Glomerular visceral epithelial cell (primary cell): ENCODE measurements at regions not wholly inside any gene's neighbourhood (a gene's known extent, or its start where the extent isn't known, plus 50 kb on each side); places are given as distances from the start of the nearest gene placed in this dataset.
"Not testable (repeated sequence)": the region's sequence is repeated elsewhere in the genome, so short reads cannot be mapped to it uniquely, and the experiment has no call there.

ENCODE experiments used
- DNase-seq: peaks from one replicate; pipeline ENCODE4 v3.0.0-alpha.2; 2016; ENCODE audit errors: extremely low spot score

GRCh38 chr12:114815026-114815795 lies 131.2 kb upstream of the TBX3 start:
- no peak for DNase-seq

DNA sequence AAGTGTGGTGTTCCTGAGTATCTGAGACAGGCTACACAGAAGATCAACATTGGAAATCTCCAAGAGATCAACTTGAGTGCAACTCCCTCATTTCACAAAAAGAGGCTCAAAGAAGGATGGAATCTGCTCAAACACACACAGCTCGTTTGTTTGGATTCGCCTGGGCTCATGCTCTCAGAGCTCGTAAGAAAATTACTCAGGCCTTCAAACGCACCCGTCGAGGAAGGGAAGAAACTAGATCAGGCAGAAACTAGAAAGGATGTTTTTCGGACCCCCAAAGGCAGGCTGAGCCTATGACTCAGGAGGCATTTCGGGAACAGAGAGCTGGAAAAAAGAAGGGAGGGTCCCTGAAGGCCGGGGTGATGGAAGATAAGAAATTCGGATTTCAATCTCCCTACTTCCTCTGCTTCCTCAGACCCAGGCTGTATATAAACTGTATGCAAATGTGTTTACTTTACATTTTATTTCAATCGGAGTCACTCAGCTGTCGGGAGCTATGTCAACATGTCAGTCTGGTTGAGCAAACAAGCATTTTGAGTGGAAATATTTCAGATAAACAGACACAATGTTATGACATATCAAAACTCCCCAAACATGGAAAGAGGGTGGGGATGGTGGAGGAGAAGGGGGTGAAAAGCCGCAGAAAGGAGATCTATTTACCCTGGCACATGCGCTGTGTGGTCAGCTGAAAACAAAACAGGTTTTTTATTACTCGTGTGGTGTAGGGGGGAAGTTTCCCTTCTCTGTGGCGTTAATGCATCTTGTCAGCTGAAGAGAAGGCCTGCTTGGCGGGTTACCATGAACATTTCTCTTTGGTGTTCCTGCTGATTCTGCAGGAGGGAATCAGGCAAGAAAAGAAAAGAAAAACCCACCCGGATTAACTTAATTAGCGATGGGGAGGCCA lies 129.1 kb upstream of the TBX3 start:
- no peak for DNase-seq

GRCh38 chr12:114812384-114812783 lies 128.4 kb upstream of the TBX3 start:
- DNase-seq, result no peak

GRCh38 chr12:114809097-114809496 lies 125.1 kb upstream of the TBX3 start:
- DNase-seq, result no peak

DNA sequence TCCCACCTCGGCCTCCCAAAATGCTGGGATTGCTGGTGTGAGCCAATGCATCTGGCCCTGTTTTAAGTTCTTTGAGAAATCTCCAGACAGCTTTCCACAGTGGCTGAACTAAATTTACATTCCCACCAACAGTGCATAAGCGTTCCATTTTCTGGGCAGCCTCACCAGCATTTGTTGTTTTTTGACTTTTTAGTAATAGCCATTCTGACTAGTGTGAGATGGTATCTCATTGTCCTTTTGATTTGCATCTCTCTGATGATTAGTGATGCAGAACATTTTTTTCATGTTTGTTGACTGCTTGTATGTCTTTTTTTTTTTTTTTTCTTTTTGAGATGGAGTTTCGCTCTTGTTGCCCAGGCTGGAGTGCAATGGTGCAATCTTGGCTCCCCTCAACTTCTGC lies 117.4 kb upstream of the TBX3 start:
- DNase-seq, result not testable (repeated sequence)

DNA sequence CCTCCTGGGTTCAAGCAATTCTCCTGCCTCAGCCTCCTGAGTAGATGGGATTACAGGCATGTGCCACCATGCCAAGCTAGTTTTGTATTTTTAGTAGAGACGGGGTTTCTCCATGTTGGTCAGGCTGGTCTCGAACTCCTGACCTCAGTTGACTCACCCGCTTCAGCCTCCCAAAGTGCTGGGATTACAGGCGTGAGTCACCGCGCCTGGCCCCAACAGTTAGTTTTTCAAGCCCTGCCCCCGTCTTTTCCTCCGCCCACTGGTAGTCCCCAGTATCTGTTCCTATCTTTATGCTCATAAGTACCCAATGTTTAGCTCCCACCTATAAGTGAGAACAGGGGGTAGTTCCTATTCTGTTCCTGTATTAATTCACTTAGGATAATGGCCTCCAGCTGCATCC lies 116.6 kb upstream of the TBX3 start:
- not testable (repeated sequence) for DNase-seq

- no peak for DNase-seq
These were observed 115.9 kb upstream of the TBX3 start for GRCh38 chr12:114799574-114800487.

GRCh38 chr12:114794049-114794558 lies 110.1 kb upstream of the TBX3 start:
- no peak for DNase-seq

GRCh38 chr12:114790276-114790675 lies 106.3 kb upstream of the TBX3 start:
- DNase-seq, result no peak

GRCh38 chr12:114789821-114790220 lies 105.8 kb upstream of the TBX3 start:
- DNase-seq, result no peak

DNA sequence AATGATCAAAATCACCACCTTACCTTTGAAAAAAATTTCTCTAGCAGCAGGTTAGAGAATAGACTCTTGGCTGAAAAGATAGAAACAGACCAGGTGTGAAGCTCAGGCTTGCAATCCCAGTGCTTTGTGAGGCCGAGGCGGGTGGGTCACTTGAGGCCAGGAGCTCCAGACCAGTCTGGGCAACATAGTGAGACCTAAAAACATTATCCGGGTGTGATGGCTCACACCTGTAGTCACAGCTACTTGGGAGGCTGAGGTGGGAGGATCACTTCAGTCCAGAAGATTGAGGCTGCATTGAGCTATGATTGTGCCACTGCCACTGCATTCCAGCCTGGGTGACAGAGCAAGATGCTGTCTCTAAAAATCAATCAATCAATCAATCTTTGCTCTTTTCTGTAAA lies 105.3 kb upstream of the TBX3 start:
- no peak for DNase-seq

GRCh38 chr12:114784526-114784925 lies 100.6 kb upstream of the TBX3 start:
- no peak for DNase-seq

DNA sequence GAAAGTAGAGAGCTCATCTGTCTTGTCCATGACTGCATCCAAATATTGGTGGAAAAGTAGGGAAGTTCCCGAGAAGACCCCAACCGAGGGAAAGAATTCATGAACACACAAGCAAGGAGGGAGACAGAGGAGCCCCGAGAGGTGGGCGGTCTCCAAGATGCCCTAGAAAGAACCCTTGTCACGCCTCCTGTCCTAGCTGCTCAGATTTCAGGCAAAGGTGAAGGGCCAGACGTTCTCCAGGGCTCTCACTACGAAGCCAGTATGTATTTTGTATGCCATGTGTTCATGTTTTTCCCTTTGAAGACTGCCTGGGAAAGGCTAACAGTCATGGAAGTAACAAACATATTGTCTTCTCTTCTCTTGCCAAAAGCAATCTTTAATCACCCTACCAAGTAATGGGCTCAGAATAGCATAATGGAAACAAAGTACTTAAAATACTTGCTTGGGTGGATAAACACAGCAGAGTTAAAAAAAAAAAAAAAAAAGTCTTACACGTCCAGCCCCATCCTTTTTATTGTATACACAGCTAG lies 99.2 kb upstream of the TBX3 start:
- DNase-seq, result no peak

- no peak for DNase-seq
These were observed 96.9 kb upstream of the TBX3 start for GRCh38 chr12:114780746-114781399.

- DNase-seq, result no peak
These were observed 95.7 kb upstream of the TBX3 start for GRCh38 chr12:114779647-114780046.

- DNase-seq, result no peak
These were observed 95.2 kb upstream of the TBX3 start for GRCh38 chr12:114779186-114779585.

GRCh38 chr12:114776731-114777442 lies 92.9 kb upstream of the TBX3 start:
- peak; percentile 26 for DNase-seq

GRCh38 chr12:114774699-114775098 lies 90.7 kb upstream of the TBX3 start:
- DNase-seq, result no peak

GRCh38 chr12:114774197-114774596 lies 90.2 kb upstream of the TBX3 start:
- DNase-seq, result no peak

- DNase-seq, result no peak
These were observed 86.3 kb upstream of the TBX3 start for GRCh38 chr12:114770323-114770722.
